A549 (cell line): ENCODE measurements at regions not wholly inside any gene's neighbourhood (a gene's known extent, or its start where the extent isn't known, plus 50 kb on each side); places are given as distances from the start of the nearest gene placed in this dataset.

Experiments
- ATAC-seq, 2 experiments: fragments of 200-7000 bp in 1 of 2; fragments of >200 bp in 1 of 2; cut with Nextera tagmentation in 1 of 2; cut with Tn5 transposase in 1 of 2; 3 replicates each; pipeline versions ENCODE4 v1.8.0 to v1.9.1; 2018 to 2020; ENCODE audit warnings: mild to moderate bottlenecking in 1 of 2, moderate library complexity in 1 of 2
- CTCF ChIA-PET: fragments of 300-600 bp; sonication (Branson Sonifier 250); formaldehyde crosslinking; extraction: SDS; loops from one replicate; lab custom pipeline; 2021; ENCODE audit warnings: antibody characterized with exemption, inconsistent platforms; lab: Yijun Ruan, JAX
- POLR2A ChIA-PET: fragments of 350-600 bp; formaldehyde crosslinking; extraction: SDS; loops from one replicate; lab custom pipeline; 2021; ENCODE audit warnings: antibody characterized with exemption, inconsistent platforms; lab: Yijun Ruan, JAX
- DNase-seq, 2 experiments: peaks; one replicate each; pipeline versions ENCODE4 v3.0.0 to v3.0.0-alpha.2; 2011 to 2016; ENCODE audit warnings: low read depth in 1 of 2, low spot score in 1 of 2
- FAIRE-seq: peaks from 2 replicates; lab custom pipeline; 2011; peaks lifted over from hg19 to GRCh38; lab: Jason Lieb, UNC
- H3K27ac ChIP-seq, 2 experiments: fragments of >200 bp; sonication (Bioruptor Twin); formaldehyde crosslinking; 3 replicates each; pipeline ENCODE4 v1.5.1; 2016 to 2017
- H3K4me1 ChIP-seq: fragments of >200 bp; sonication (Bioruptor Twin); formaldehyde crosslinking; 3 replicates; pipeline ENCODE4 v1.6.1; 2016
- H3K4me2 ChIP-seq: fragments of >200 bp; sonication (Bioruptor Twin); formaldehyde crosslinking; 3 replicates; pipeline ENCODE4 v1.6.1; 2016
- H3K4me3 ChIP-seq: fragments of >200 bp; sonication (Bioruptor Twin); formaldehyde crosslinking; 3 replicates; pipeline ENCODE4 v1.5.1; 2016
- H3K9me3 ChIP-seq: fragments of >200 bp; sonication (Bioruptor Twin); formaldehyde crosslinking; 3 replicates; pipeline ENCODE4 v1.6.1; 2016
- BCL3 ChIP-seq: fragments of >200 bp; sonication (Bioruptor Twin); formaldehyde crosslinking; IDR thresholded peaks from 3 replicates; pipeline ENCODE4 v1.6.1; 2016
- CBX8 ChIP-seq: fragments of 200-600 bp; sonication (generic); IDR thresholded peaks from 2 replicates; pipeline ENCODE4 v1.6.1; 2016
- E2F6 ChIP-seq: IDR thresholded peaks from 2 replicates; pipeline ENCODE4 v1.6.1; 2012; ENCODE audit warnings: low read depth, borderline replicate concordance
- EHMT2 ChIP-seq: fragments of 200-600 bp; sonication (generic); IDR thresholded peaks from 2 replicates; pipeline ENCODE4 v1.6.1; 2016; ENCODE audit warnings: antibody characterized with exemption, low read depth, mild to moderate bottlenecking, moderate library complexity
- ELK1 ChIP-seq: fragments of 150-350 bp; IDR thresholded peaks from 2 replicates; pipeline ENCODE4 v1.6.1; 2014; ENCODE audit warnings: low read depth, mild to moderate bottlenecking, low read length
- EP300 ChIP-seq, 2 experiments: fragments of >200 bp; sonication (Bioruptor Twin); formaldehyde crosslinking; IDR thresholded peaks; 2 replicates in 1 of 2; 3 replicates in 1 of 2; pipeline ENCODE4 v1.6.1; 2016 to 2017
- ESRRA ChIP-seq: fragments of 150-350 bp; IDR thresholded peaks from 2 replicates; pipeline ENCODE4 v1.6.1; 2014; ENCODE audit warnings: mild to moderate bottlenecking, low read length, borderline replicate concordance
- FOSL2 ChIP-seq, 2 experiments: fragments of 450-650 bp in 1 of 2; fragments of >200 bp in 1 of 2; sonication (Bioruptor Twin) in 1 of 2; formaldehyde crosslinking; IDR thresholded peaks; 2 replicates each; pipeline versions ENCODE4 v1.5.0 to v1.6.1; 2016 to 2020; ENCODE audit warnings: mild to moderate bottlenecking in 1 of 2, moderate library complexity in 1 of 2
- FOXS1 ChIP-seq: fragments of 250-450 bp; sonication (Bioruptor Pico); IDR thresholded peaks from 2 replicates; pipeline ENCODE4 v1.5.0; 2020; ENCODE audit warnings: mild to moderate bottlenecking, moderate library complexity
- HEYL ChIP-seq: fragments of 250-450 bp; sonication (Bioruptor Pico); IDR thresholded peaks from 2 replicates; pipeline ENCODE4 v1.8.0; 2021; ENCODE audit warnings: mild to moderate bottlenecking, moderate library complexity
- HMGXB4 ChIP-seq: fragments of 250-450 bp; sonication (Bioruptor Pico); IDR thresholded peaks from 2 replicates; pipeline ENCODE4 v1.5.0; 2021; ENCODE audit warnings: mild to moderate bottlenecking, moderate library complexity, borderline replicate concordance
- HOXA7 ChIP-seq: fragments of 250-450 bp; sonication (Bioruptor Pico); IDR thresholded peaks from 2 replicates; pipeline ENCODE4 v1.5.0; 2020; ENCODE audit warnings: mild to moderate bottlenecking, moderate library complexity
- HOXB5 ChIP-seq: fragments of 250-450 bp; sonication (Bioruptor Pico); IDR thresholded peaks from 2 replicates; pipeline ENCODE4 v1.5.0; 2020; ENCODE audit warnings: mild to moderate bottlenecking, moderate library complexity
- JUN ChIP-seq, 2 experiments: fragments of >200 bp; sonication (Bioruptor Twin); formaldehyde crosslinking; IDR thresholded peaks; 2 replicates in 1 of 2; 3 replicates in 1 of 2; pipeline ENCODE4 v1.6.1; 2016 to 2017
- JUNB ChIP-seq: fragments of >200 bp; sonication (Bioruptor Twin); formaldehyde crosslinking; IDR thresholded peaks from 2 replicates; pipeline ENCODE4 v1.6.1; 2016
- KDM5A ChIP-seq: fragments of 200-600 bp; sonication (generic); IDR thresholded peaks from 2 replicates; pipeline ENCODE4 v1.6.1; 2016; ENCODE audit warnings: antibody characterized with exemption, mild to moderate bottlenecking
- MAX ChIP-seq: IDR thresholded peaks from 2 replicates; pipeline ENCODE4 v1.6.1; 2012
- MAZ ChIP-seq: fragments of 150-350 bp; IDR thresholded peaks from 2 replicates; pipeline ENCODE4 v1.6.1; 2014; ENCODE audit warnings: antibody characterized with exemption, low read depth, low read length, borderline replicate concordance
- MYC ChIP-seq: IDR thresholded peaks from 2 replicates; pipeline ENCODE4 v1.6.1; 2012; ENCODE audit warnings: mild to moderate bottlenecking, inconsistent platforms, low read length, improper control_type of control experiment, borderline replicate concordance
- NPAS2 ChIP-seq: fragments of 250-450 bp; sonication (Bioruptor Pico); IDR thresholded peaks from 2 replicates; pipeline ENCODE4 v1.8.0; 2022; ENCODE audit warnings: mild to moderate bottlenecking, moderate library complexity, borderline replicate concordance
- NR3C1 ChIP-seq: fragments of >200 bp; sonication (Bioruptor Twin); formaldehyde crosslinking; IDR thresholded peaks from 3 replicates; pipeline ENCODE4 v1.6.1; 2017
- POLR2A ChIP-seq: IDR thresholded peaks from 2 replicates; pipeline ENCODE4 v1.6.1; 2012; ENCODE audit warnings: mild to moderate bottlenecking, low read length
- RAD21 ChIP-seq, 2 experiments: fragments of >200 bp in 1 of 2; sonication (Bioruptor Twin) in 1 of 2; formaldehyde crosslinking in 1 of 2; IDR thresholded peaks in 1 of 2; conservative IDR thresholded peaks in 1 of 2; 2 replicates in 1 of 2; 3 replicates in 1 of 2; pipeline ENCODE4 v1.6.1; 2012 to 2018; ENCODE audit warnings: inconsistent platforms in 1 of 2
- RCOR1 ChIP-seq: fragments of 150-350 bp; IDR thresholded peaks from 2 replicates; pipeline ENCODE4 v1.6.1; 2014; ENCODE audit warnings: antibody characterized with exemption, low read length, low read depth
- RFX5 ChIP-seq: fragments of 450-650 bp; IDR thresholded peaks from 2 replicates; pipeline ENCODE4 v1.7.1; 2014; ENCODE audit warnings: antibody characterized with exemption, mild to moderate bottlenecking, moderate library complexity
- RNF2 ChIP-seq: fragments of 200-600 bp; sonication (generic); IDR thresholded peaks from 2 replicates; pipeline ENCODE4 v1.6.1; 2016; ENCODE audit warnings: low read depth, mild to moderate bottlenecking, antibody characterized with exemption, moderate library complexity, borderline replicate concordance
- TP53 ChIP-seq: fragments of 250-450 bp; sonication (Bioruptor Pico); IDR thresholded peaks from 2 replicates; pipeline ENCODE4 v1.5.0; 2021; ENCODE audit warnings: mild to moderate bottlenecking, moderate library complexity
- USF2 ChIP-seq: fragments of 450-650 bp; IDR thresholded peaks from 2 replicates; pipeline ENCODE4 v1.6.1; 2014; ENCODE audit warnings: antibody characterized with exemption
- ZC3H11A ChIP-seq: fragments of 450-650 bp; IDR thresholded peaks from 2 replicates; pipeline ENCODE4 v1.6.1; 2014; ENCODE audit warnings: antibody characterized with exemption, mild to moderate bottlenecking
- whole genome bisulfite sequencing: methylation state at CpG from one replicate; pipeline ENCODE4 v1.1.6; 2017; ENCODE audit errors: missing lambda C conversion rate; 5-methylcytosine and 5-hydroxymethylcytosine counted together

GRCh38 chr6:98384334-98384733, 450.0 kb upstream of the POU3F2 start:
- Histone ChIP-seq H3K4me2 (no peak overlapping the region), H3K4me1 (no peaks in the 10 kb centered on the region), H3K27ac (no peak overlapping the region)
- no peak for ATAC-seq
- no peak for DNase-seq
- whole genome bisulfite sequencing, result 14% methylated on average over 7 of the region's 7 CpGs
- CTCF ChIA-PET, result no interaction called here
- no peak for FAIRE-seq
- no peak for TF ChIP-seq JUNB
- no peak for TF ChIP-seq HEYL (CRISPR knock-in tag)
- no peak for TF ChIP-seq BCL3
- no peak for TF ChIP-seq POLR2A
- TF ChIP-seq EP300 (IDR thresholded peaks at IDR 0.05), result no peak
- no peak for TF ChIP-seq HOXA7 (CRISPR knock-in tag)
- no peak for TF ChIP-seq RAD21 (conservative IDR thresholded peaks at IDR 0.05 in 1 of 2, IDR thresholded peaks at IDR 0.05 in 1 of 2)
- no peak for TF ChIP-seq EHMT2
- no peak for TF ChIP-seq ELK1
- no peak for TF ChIP-seq RFX5
- no peak for TF ChIP-seq FOSL2 (IDR thresholded peaks at IDR 0.05)
- TF ChIP-seq FOSL2 (CRISPR knock-in tag; IDR thresholded peaks at IDR 0.05), result no peak
- no peak for TF ChIP-seq NPAS2
- no peak for TF ChIP-seq CBX8
- TF ChIP-seq NR3C1, result no peak
- TF ChIP-seq RCOR1, result no peak
- no peak for TF ChIP-seq HOXB5 (CRISPR knock-in tag)
- TF ChIP-seq ESRRA, result no peak
- no peak for TF ChIP-seq RNF2
- TF ChIP-seq, all 56 proteins: peak for 0
- POLR2A ChIA-PET, result no interaction called here
- no peaks in the 10 kb centered on the region for H3K9me3 ChIP-seq
- no peak overlapping the region for H3K4me3 ChIP-seq

- CTCF ChIA-PET, result no interaction called here
- ATAC-seq, result no peak
- peak in 1 of 2 experiments; percentile 4 for DNase-seq
- TF ChIP-seq HMGXB4 (CRISPR knock-in tag), result no peak
- no peak for TF ChIP-seq MYC
- no peak for TF ChIP-seq POLR2A
- no peak for TF ChIP-seq ELK1
- no peak for TF ChIP-seq JUN (IDR thresholded peaks at IDR 0.05)
- no peak for TF ChIP-seq USF2
- no peak for TF ChIP-seq FOXS1 (CRISPR knock-in tag)
- TF ChIP-seq KDM5A, result no peak
- no peak for TF ChIP-seq E2F6
- no peak for TF ChIP-seq EHMT2
- no peak for TF ChIP-seq MAZ
- TF ChIP-seq TP53 (CRISPR knock-in tag), result no peak
- TF ChIP-seq EP300 (IDR thresholded peaks at IDR 0.05), result no peak
- no peak for TF ChIP-seq ZC3H11A
- TF ChIP-seq MAX, result no peak
- no peak for TF ChIP-seq HOXA7 (CRISPR knock-in tag)
- Histone ChIP-seq H3K27ac (no peak overlapping the region), H3K4me3 (no peak overlapping the region), H3K4me1 (no peaks in the 10 kb centered on the region), H3K9me3 (no peaks in the 10 kb centered on the region), H3K4me2 (no peak overlapping the region)
- POLR2A ChIA-PET, result no interaction called here
- FAIRE-seq, result no peak
- WGBS, result 39% methylated on average over 6 of the region's 6 CpGs
Observed at GRCh38 chr6:98384801-98385200, 449.6 kb upstream of the POU3F2 start.
